ENCODE measurements at regions not wholly inside any gene's neighbourhood (a gene's known extent, or its start where the extent isn't known, plus 50 kb on each side); places are given as distances from the start of the nearest gene placed in this dataset.

DNA sequence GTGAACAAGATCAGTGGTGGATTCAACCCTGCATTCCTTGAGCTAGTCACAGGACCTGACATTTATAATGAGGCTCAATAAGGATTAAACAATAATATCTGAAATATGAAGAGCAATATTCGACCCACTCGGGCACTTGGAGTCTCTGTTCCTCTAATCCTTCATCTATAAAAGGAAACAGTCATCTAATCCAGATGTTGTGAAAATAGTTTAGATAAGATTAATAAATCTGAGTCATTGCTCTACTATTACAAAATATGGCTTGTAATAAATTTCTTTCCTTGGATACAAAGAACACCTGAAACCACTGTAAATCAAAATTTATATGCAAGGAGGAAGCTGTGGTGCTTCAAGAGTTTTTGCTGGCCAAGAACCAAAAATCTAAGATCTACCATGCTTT, 846.9 kb upstream of the ACVR2A start:
- no peak for TF ChIP-seq EP300 (IDR thresholded peaks at IDR 0.05)
- TF ChIP-seq, protein P1, sequence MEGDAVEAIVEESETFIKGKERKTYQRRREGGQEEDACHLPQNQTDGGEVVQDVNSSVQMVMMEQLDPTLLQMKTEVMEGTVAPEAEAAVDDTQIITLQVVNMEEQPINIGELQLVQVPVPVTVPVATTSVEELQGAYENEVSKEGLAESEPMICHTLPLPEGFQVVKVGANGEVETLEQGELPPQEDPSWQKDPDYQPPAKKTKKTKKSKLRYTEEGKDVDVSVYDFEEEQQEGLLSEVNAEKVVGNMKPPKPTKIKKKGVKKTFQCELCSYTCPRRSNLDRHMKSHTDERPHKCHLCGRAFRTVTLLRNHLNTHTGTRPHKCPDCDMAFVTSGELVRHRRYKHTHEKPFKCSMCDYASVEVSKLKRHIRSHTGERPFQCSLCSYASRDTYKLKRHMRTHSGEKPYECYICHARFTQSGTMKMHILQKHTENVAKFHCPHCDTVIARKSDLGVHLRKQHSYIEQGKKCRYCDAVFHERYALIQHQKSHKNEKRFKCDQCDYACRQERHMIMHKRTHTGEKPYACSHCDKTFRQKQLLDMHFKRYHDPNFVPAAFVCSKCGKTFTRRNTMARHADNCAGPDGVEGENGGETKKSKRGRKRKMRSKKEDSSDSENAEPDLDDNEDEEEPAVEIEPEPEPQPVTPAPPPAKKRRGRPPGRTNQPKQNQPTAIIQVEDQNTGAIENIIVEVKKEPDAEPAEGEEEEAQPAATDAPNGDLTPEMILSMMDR (IDR thresholded peaks at IDR 0.05): no peak
- TF ChIP-seq POLR2AphosphoS5 (IDR thresholded peaks at IDR 0.05): no peak
- TF ChIP-seq POLR2A (IDR thresholded peaks at IDR 0.05): no peak

All from suprapubic skin (tissue), 4 donors.